Stomach (tissue), 4 donors: ENCODE measurements at regions not wholly inside any gene's neighbourhood (a gene's known extent, or its start where the extent isn't known, plus 50 kb on each side); places are given as distances from the start of the nearest gene placed in this dataset.

Experiments used
- CTCF ChIP-seq, 7 experiments: fragments of 450-650 bp in 4 of 7; fragments of 200-600 bp in 3 of 7; sonication (generic) in 3 of 7; IDR thresholded peaks; one replicate each; pipeline ENCODE4 v1.5.1; 2016 to 2019; ENCODE audit warnings: antibody characterized with exemption in 7 of 7, control low read depth in 2 of 7, mild to moderate bottlenecking in 1 of 7
- EP300 ChIP-seq: sonication (generic); formaldehyde crosslinking; IDR thresholded peaks from one replicate; pipeline ENCODE4 v1.6.1; 2017; ENCODE audit warnings: antibody characterized with exemption

- TF ChIP-seq EP300 (no peak), CTCF (IDR thresholded peaks at IDR 0.05) (no peak)
Measured at GRCh38 chr4:14130551-14130950, 503.0 kb upstream of the BOD1L1 start.
